Keratinocyte (primary cell): ENCODE measurements at regions not wholly inside any gene's neighbourhood (a gene's known extent, or its start where the extent isn't known, plus 50 kb on each side); places are given as distances from the start of the nearest gene placed in this dataset.

ENCODE experiments used
- DNase-seq: peaks from one replicate; pipeline ENCODE4 v3.0.0-alpha.2; 2011; ENCODE audit warnings: low read depth, missing footprints, low spot score
- FAIRE-seq: peaks from 2 replicates; lab custom pipeline; 2011; peaks lifted over from hg19 to GRCh38; lab: Jason Lieb, UNC
- H2AFZ ChIP-seq: 2 replicates; pipeline ENCODE4 v1.6.0; 2012; ENCODE audit warnings: low read length, control low read depth, inconsistent platforms; ENCODE audit not compliant: control insufficient read depth
- H3K27ac ChIP-seq: 2 replicates; pipeline ENCODE4 v1.5.1; 2011; ENCODE audit warnings: low read length; ENCODE audit not compliant: control insufficient read depth, insufficient read depth
- H3K27me3 ChIP-seq: 3 replicates; pipeline ENCODE4 v1.6.0; 2011; ENCODE audit warnings: low read length; ENCODE audit not compliant: control insufficient read depth, insufficient read depth; ENCODE audit errors: extremely low read depth
- H3K36me3 ChIP-seq, 2 experiments: 2 replicates in 1 of 2; 3 replicates in 1 of 2; pipeline ENCODE4 v1.5.1; 2011; ENCODE audit warnings: low read length in 2 of 2, mild to moderate bottlenecking in 1 of 2; ENCODE audit not compliant: control insufficient read depth in 2 of 2, insufficient read depth in 2 of 2; ENCODE audit errors: extremely low read depth in 1 of 2
- H3K4me1 ChIP-seq: 3 replicates; pipeline ENCODE4 v1.5.1; 2011; ENCODE audit warnings: low read length; ENCODE audit not compliant: control insufficient read depth, insufficient read depth; ENCODE audit errors: extremely low read depth
- H3K4me2 ChIP-seq: 3 replicates; pipeline ENCODE4 v1.6.0; 2011; ENCODE audit warnings: low read depth, low read length; ENCODE audit not compliant: control insufficient read depth, insufficient read depth; ENCODE audit errors: extremely low read depth
- H3K4me3 ChIP-seq, 3 experiments: fragments of 200-600 bp in 1 of 3; sonication (generic) in 1 of 3; 2 replicates in 2 of 3; 3 replicates in 1 of 3; pipeline ENCODE4 v1.5.1; 2011 to 2016; ENCODE audit warnings: low read length in 3 of 3, mild to moderate bottlenecking in 3 of 3, control low read depth in 2 of 3, inconsistent platforms in 1 of 3, low read depth in 1 of 3, mixed read lengths in 1 of 3, mixed run types in 1 of 3, moderate library complexity in 1 of 3; ENCODE audit not compliant: control insufficient read depth in 2 of 3, insufficient read depth in 2 of 3; ENCODE audit errors: extremely low read depth in 1 of 3
- H3K79me2 ChIP-seq: 2 replicates; pipeline ENCODE4 v1.6.0; 2012; ENCODE audit warnings: low read length; ENCODE audit not compliant: control insufficient read depth, insufficient read depth
- H3K9ac ChIP-seq: 3 replicates; pipeline ENCODE4 v1.6.0; 2011; ENCODE audit warnings: low read length; ENCODE audit not compliant: control insufficient read depth, insufficient read depth; ENCODE audit errors: extremely low read depth
- H3K9me1 ChIP-seq: 3 replicates; pipeline ENCODE4 v1.6.0; 2011; ENCODE audit warnings: low read length; ENCODE audit not compliant: control insufficient read depth, insufficient read depth; ENCODE audit errors: extremely low read depth
- H3K9me3 ChIP-seq: 2 replicates; pipeline ENCODE4 v1.5.1; 2012; ENCODE audit warnings: low read depth, low read length; ENCODE audit not compliant: control insufficient read depth
- H4K20me1 ChIP-seq: 3 replicates; pipeline ENCODE4 v1.6.0; 2011; ENCODE audit warnings: low read length; ENCODE audit not compliant: control insufficient read depth, insufficient read depth; ENCODE audit errors: extremely low read depth
- CTCF ChIP-seq, 3 experiments: IDR thresholded peaks in 1 of 3; conservative IDR thresholded peaks in 1 of 3; optimal IDR thresholded peaks in 1 of 3; 2 replicates in 2 of 3; 3 replicates in 1 of 3; pipeline versions ENCODE3 to v1.5.1; 2011; ENCODE audit warnings: low read length in 3 of 3, mild to moderate bottlenecking in 3 of 3, moderate library complexity in 2 of 3, control low read depth in 1 of 3, inconsistent platforms in 1 of 3; ENCODE audit not compliant: insufficient read depth in 2 of 3; ENCODE audit errors: extremely low read depth in 1 of 3
- EZH2 ChIP-seq: IDR thresholded peaks from one replicate; pipeline ENCODE4 v1.6.1; 2012; ENCODE audit warnings: inconsistent platforms, mild to moderate bottlenecking, low read length, moderate library complexity
- dilution Hi-C: fragments of 300-500 bp; cut with MboI; formaldehyde crosslinking; loops from one replicate; pipeline ENCODE4 v1.7.0; 2020; ENCODE audit warnings: low sequenced_read_pairs; ENCODE audit not compliant: extremely low pct_ligation_motif_present

DNA sequence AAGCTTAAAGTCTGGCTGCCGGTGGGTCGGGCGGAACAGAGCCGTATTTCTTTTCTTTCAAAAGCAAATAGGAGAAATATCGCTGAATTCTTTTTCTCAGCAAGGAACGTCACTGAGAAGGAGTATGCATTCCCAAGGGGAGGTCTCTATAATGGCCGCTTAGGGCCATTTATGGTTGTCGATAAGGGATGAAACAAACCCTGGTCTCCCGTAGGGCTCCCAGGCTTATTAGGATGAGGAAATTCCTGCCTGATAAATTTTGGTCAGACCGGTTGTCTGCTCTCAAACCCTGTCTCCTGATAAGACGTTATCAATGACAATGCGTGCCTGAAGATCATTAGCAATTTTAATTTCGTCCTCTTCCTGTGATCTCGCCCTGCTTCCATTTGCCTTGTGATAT lies 227.7 kb upstream of the ZEB2 start:
- Histone ChIP-seq H3K9me1 (no peaks in the 10 kb centered on the region), H3K79me2 (no peaks in the 10 kb centered on the region), H3K9ac (no peak overlapping the region), H3K27ac (no peak overlapping the region), H3K4me2 (no peak overlapping the region), H2AFZ (no peak overlapping the region), H3K9me3 (peaks cover 2% of the 10 kb centered on the region), H3K4me1 (no peaks in the 10 kb centered on the region), H4K20me1 (no peaks in the 10 kb centered on the region), H3K36me3 (no peaks in the 10 kb centered on the region), H3K4me3 (no peak overlapping the region), H3K27me3 (no peaks in the 10 kb centered on the region)
- TF ChIP-seq EZH2 = no peak
- TF ChIP-seq CTCF (optimal IDR thresholded peaks at IDR 0.05 in 1 of 3, IDR thresholded peaks at IDR 0.05 in 1 of 3, conservative IDR thresholded peaks at IDR 0.05 in 1 of 3; ENCODE audit: extremely low read depth in 1 of 3, insufficient read depth in 2 of 3, low read length in 3 of 3) = no peak
- dilution Hi-C loops = no loop called here
- FAIRE-seq (no peak), DNase-seq (no peak)

DNA sequence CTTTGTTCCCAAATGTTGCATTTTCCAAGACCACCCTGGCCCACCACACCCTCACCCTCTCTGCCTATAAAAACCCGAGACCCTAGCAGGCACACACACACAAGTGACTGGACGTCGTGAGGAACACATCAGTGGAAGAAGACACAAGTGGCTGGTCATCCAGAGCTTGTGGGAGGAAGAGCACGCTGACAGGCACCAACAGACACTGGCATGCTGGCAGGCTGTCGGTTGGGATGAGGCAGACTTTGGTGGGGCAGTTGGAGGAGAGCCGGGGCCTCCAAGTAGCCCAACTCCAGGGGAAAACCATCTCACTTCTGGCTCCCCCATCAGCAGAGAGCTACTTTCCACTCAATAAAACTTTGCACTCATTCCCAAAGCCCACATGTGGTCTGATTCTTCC lies 225.5 kb upstream of the ZEB2 start:
- H4K20me1 ChIP-seq = no peaks in the 10 kb centered on the region
- H3K27me3 ChIP-seq = no peaks in the 10 kb centered on the region
- no peak for TF ChIP-seq EZH2
- no peak for TF ChIP-seq CTCF (optimal IDR thresholded peaks at IDR 0.05 in 1 of 3, IDR thresholded peaks at IDR 0.05 in 1 of 3, conservative IDR thresholded peaks at IDR 0.05 in 1 of 3; ENCODE audit: extremely low read depth in 1 of 3, insufficient read depth in 2 of 3, low read length in 3 of 3)
- H3K36me3 ChIP-seq = no peaks in the 10 kb centered on the region
- no peaks in the 10 kb centered on the region for H3K9me1 ChIP-seq
- H3K4me3 ChIP-seq = no peak overlapping the region
- no peak overlapping the region for H3K9ac ChIP-seq
- dilution Hi-C loops = no loop called here
- no peaks in the 10 kb centered on the region for H3K79me2 ChIP-seq
- H3K27ac ChIP-seq = no peak overlapping the region
- H3K4me2 ChIP-seq = no peak overlapping the region
- H3K4me1 ChIP-seq = no peaks in the 10 kb centered on the region
- H3K9me3 ChIP-seq = peaks cover 2% of the 10 kb centered on the region
- FAIRE-seq = no peak
- DNase-seq = no peak
- no peak overlapping the region for H2AFZ ChIP-seq
